ENCODE measurements at regions not wholly inside any gene's neighbourhood (a gene's known extent, or its start where the extent isn't known, plus 50 kb on each side); places are given as distances from the start of the nearest gene placed in this dataset.
"Not testable (repeated sequence)": the region's sequence is repeated elsewhere in the genome, so short reads cannot be mapped to it uniquely, and the experiment has no call there.

DNA sequence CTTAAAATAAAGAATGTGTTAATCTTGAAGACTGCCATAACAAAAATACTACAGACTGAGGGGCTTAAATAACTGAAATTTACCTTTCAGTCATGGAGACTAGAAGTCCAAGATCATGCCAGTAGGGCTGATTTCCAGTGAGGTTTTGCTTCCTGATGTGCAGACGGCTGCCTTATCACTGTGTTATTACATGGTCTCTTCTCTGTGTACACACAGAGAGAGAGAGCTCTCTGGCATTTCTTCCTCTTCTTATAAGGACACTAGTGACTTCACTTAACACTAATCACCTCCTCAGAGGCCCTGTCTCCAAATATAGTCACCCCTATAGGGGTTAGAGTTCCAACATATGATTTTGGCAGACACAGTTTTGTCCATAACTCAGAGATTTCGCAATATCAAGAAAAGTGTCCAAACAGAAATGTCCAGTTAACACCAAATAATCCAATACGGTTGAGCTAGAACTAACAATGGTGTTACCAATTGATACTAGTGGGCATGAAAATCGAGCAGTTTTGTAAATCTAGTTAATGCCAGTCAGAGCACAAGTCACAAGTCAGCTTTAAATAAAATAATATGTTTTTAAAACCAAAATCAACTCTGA, 399.8 kb downstream of the ADCYAP1 start:
- TF ChIP-seq POLR2AphosphoS5 (IDR thresholded peaks at IDR 0.05), result no peak
- TF ChIP-seq, protein P1, sequence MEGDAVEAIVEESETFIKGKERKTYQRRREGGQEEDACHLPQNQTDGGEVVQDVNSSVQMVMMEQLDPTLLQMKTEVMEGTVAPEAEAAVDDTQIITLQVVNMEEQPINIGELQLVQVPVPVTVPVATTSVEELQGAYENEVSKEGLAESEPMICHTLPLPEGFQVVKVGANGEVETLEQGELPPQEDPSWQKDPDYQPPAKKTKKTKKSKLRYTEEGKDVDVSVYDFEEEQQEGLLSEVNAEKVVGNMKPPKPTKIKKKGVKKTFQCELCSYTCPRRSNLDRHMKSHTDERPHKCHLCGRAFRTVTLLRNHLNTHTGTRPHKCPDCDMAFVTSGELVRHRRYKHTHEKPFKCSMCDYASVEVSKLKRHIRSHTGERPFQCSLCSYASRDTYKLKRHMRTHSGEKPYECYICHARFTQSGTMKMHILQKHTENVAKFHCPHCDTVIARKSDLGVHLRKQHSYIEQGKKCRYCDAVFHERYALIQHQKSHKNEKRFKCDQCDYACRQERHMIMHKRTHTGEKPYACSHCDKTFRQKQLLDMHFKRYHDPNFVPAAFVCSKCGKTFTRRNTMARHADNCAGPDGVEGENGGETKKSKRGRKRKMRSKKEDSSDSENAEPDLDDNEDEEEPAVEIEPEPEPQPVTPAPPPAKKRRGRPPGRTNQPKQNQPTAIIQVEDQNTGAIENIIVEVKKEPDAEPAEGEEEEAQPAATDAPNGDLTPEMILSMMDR (IDR thresholded peaks at IDR 0.05), result no peak
- TF ChIP-seq EP300 (IDR thresholded peaks at IDR 0.05), result no peak
- no peak for TF ChIP-seq POLR2A (IDR thresholded peaks at IDR 0.05)

DNA sequence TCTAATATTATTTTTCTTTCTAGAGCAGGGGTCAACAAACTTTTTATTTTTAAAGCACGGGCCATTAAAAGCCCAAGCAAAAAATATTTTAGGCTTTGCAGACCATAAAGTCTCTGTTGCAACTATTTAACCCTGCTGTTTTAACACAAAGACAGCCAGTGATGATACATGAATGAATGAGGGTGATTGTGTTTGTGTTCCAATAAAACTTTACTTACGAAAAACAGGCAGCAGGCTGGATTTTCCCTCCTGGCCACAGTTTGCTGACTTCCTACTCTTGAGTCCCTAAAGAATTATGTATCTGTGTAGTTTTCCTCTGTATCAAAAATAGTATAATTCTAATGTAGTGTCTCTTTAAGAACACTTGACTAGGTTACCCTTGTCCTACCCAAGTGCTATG, 402.0 kb downstream of the ADCYAP1 start:
- no peaks in the 10 kb centered on the region for H3K9me3 ChIP-seq
- WGBS, 2 donors, result 63 to 75% methylated on average over 2 of the region's 2 CpGs
- H3K27me3 ChIP-seq, result no peaks in the 10 kb centered on the region
- intact Hi-C loops (cut with DNase I), result no loop called here
- H3K27ac ChIP-seq, result no peak overlapping the region
- TF ChIP-seq, protein P1 (IDR thresholded peaks at IDR 0.05), result no peak
- TF ChIP-seq POLR2AphosphoS5 (IDR thresholded peaks at IDR 0.05) (no peak), POLR2A (IDR thresholded peaks at IDR 0.05) (no peak)
- H3K36me3 ChIP-seq, result no peaks in the 10 kb centered on the region
- H3K4me3 ChIP-seq, result no peak overlapping the region
- H3K4me1 ChIP-seq, result no peaks in the 10 kb centered on the region
- no peak for DNase-seq

More for the DNA sequence above, 399.8 kb downstream of the ADCYAP1 start:
- intact Hi-C loops (cut with DNase I), result no loop called here
- no peaks in the 10 kb centered on the region for H3K27me3 ChIP-seq
- H3K27ac ChIP-seq, result no peak overlapping the region
- no peak overlapping the region for H3K4me3 ChIP-seq
- H3K9me3 ChIP-seq, result no peaks in the 10 kb centered on the region
- no peak for DNase-seq
- H3K36me3 ChIP-seq, result no peaks in the 10 kb centered on the region
- WGBS, 2 donors, result 41 to 58% methylated on average over 4 of the region's 4 CpGs
- H3K4me1 ChIP-seq, result no peaks in the 10 kb centered on the region

DNA sequence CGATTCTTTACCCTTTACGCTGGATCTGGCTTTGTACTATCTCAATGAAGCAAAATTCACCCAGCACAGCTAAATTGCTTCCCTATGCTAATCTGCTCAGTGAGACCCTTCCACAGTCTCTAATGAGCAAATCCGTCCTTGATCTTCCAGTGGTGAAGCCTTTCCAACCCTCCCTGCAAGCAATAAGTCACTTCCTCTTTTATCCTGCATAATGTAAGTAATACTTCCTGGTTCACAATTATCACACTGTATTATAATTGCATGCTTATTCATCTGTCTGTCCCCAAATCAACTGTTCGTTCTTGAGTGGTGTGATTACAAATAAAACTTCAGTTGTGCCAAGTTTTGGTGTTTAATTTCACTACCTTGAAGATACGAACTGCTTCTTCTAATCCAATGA, 404.0 kb downstream of the ADCYAP1 start:
- 79 to 85% methylated on average over 5 of the region's 5 CpGs for WGBS, 2 donors
- no peak overlapping the region for H3K4me3 ChIP-seq
- no peak overlapping the region for H3K27ac ChIP-seq
- H3K36me3 ChIP-seq, result no peaks in the 10 kb centered on the region
- no peaks in the 10 kb centered on the region for H3K27me3 ChIP-seq
- intact Hi-C loops (cut with DNase I), result no loop called here
- H3K9me3 ChIP-seq, result no peaks in the 10 kb centered on the region
- no peaks in the 10 kb centered on the region for H3K4me1 ChIP-seq
- TF ChIP-seq, protein P1 (IDR thresholded peaks at IDR 0.05), result no peak
- no peak for TF ChIP-seq POLR2AphosphoS5 (IDR thresholded peaks at IDR 0.05)
- no peak for TF ChIP-seq POLR2A (IDR thresholded peaks at IDR 0.05)
- no peak for TF ChIP-seq EP300 (IDR thresholded peaks at IDR 0.05)
- no peak for DNase-seq

DNA sequence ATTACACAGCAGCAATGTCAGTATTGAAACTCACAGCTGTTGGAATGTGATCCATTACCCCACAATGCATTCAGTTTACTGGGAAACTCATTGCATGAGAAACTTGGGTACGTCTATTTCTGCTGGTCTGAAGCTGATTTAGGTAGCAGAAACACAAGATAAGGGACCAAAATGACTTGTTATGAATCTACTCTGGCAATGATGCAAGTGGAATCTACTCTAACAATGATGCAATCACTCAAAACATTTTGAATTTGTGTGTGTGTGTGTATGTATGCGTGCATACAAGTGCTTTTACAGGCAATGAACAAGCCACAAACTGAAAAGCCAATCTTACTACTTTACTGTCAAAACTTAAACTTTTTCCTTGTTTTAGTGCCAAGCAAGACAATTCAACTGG, 406.7 kb downstream of the ADCYAP1 start:
- 85 to 86% methylated on average over 2 of the region's 2 CpGs for WGBS, 2 donors
- Histone ChIP-seq H3K36me3 (no peaks in the 10 kb centered on the region), H3K27me3 (no peaks in the 10 kb centered on the region), H3K9me3 (no peaks in the 10 kb centered on the region), H3K27ac (no peak overlapping the region), H3K4me3 (no peak overlapping the region), H3K4me1 (no peaks in the 10 kb centered on the region)
- no peak for TF ChIP-seq POLR2AphosphoS5 (IDR thresholded peaks at IDR 0.05)
- no peak for TF ChIP-seq EP300 (IDR thresholded peaks at IDR 0.05)
- TF ChIP-seq POLR2A (IDR thresholded peaks at IDR 0.05), result no peak
- TF ChIP-seq, protein P1 (IDR thresholded peaks at IDR 0.05), result no peak
- intact Hi-C loops (cut with DNase I), result no loop called here
- DNase-seq, result no peak

DNA sequence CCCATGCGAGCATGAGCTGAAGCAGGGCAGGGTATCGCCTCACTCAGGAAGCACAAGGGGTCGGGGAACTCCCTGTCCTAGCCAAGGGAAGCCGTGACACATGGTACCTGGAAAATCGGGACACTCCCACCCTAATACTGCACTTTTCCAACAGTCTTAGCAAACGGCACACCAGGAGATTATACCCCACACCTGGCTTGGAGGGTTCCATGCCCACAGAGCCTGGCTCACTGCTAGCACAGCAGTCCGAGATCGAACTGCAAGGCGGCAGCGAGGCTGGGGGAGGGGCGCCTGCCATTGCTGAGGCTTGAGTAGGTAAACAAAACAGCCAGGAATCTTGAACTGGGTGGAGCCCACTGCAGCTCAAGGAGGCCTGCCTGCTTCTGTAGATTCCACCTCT, 430.7 kb downstream of the ADCYAP1 start:
- H3K36me3 ChIP-seq; H3K9me3 ChIP-seq; H3K4me3 ChIP-seq; H3K27me3 ChIP-seq; H3K4me1 ChIP-seq; DNase-seq; intact Hi-C loops (cut with DNase I); H3K27ac ChIP-seq: not testable (repeated sequence)
- WGBS, 2 donors, result 87 to 90% methylated on average over 11 of the region's 11 CpGs

Data from sigmoid colon (tissue), 6 donors.